WERI-Rb-1 (cell line): ENCODE measurements at regions not wholly inside any gene's neighbourhood (a gene's known extent, or its start where the extent isn't known, plus 50 kb on each side); places are given as distances from the start of the nearest gene placed in this dataset.

Source experiments
- DNase-seq: peaks from one replicate; pipeline ENCODE4 v3.0.0-alpha.2; 2020
- H3K27ac ChIP-seq: fragments of 250-450 bp; sonication (Bioruptor Pico); 2 replicates; pipeline ENCODE4 v1.5.1; 2020; ENCODE audit warnings: mild to moderate bottlenecking, moderate library complexity
- H3K27me3 ChIP-seq: fragments of 250-450 bp; sonication (Bioruptor Pico); 2 replicates; pipeline ENCODE4 v1.5.1; 2021; ENCODE audit warnings: mild to moderate bottlenecking, low read depth, moderate library complexity; ENCODE audit not compliant: insufficient read depth, severe bottlenecking
- H3K36me3 ChIP-seq: fragments of 250-450 bp; sonication (Bioruptor Pico); 2 replicates; pipeline ENCODE4 v1.5.1; 2020; ENCODE audit warnings: mild to moderate bottlenecking, moderate library complexity
- H3K4me3 ChIP-seq: 2 replicates; pipeline ENCODE4 v1.5.1; 2011; ENCODE audit warnings: low read depth, mild to moderate bottlenecking, control low read depth, low read length
- H3K9me3 ChIP-seq: fragments of 250-450 bp; sonication (Bioruptor Pico); 2 replicates; pipeline ENCODE4 v1.5.1; 2021; ENCODE audit warnings: mild to moderate bottlenecking, moderate library complexity; ENCODE audit not compliant: severe bottlenecking
- TF ChIP-seq, protein P1 (sequence below): IDR thresholded peaks from 2 replicates; pipeline ENCODE4 v1.5.1; 2011; ENCODE audit warnings: low read depth, mild to moderate bottlenecking, control low read depth, inconsistent platforms, low read length

- DNase-seq = no peak
- no peaks in the 10 kb centered on the region for H3K36me3 ChIP-seq
- H3K27ac ChIP-seq = no peak overlapping the region
- TF ChIP-seq, protein P1, sequence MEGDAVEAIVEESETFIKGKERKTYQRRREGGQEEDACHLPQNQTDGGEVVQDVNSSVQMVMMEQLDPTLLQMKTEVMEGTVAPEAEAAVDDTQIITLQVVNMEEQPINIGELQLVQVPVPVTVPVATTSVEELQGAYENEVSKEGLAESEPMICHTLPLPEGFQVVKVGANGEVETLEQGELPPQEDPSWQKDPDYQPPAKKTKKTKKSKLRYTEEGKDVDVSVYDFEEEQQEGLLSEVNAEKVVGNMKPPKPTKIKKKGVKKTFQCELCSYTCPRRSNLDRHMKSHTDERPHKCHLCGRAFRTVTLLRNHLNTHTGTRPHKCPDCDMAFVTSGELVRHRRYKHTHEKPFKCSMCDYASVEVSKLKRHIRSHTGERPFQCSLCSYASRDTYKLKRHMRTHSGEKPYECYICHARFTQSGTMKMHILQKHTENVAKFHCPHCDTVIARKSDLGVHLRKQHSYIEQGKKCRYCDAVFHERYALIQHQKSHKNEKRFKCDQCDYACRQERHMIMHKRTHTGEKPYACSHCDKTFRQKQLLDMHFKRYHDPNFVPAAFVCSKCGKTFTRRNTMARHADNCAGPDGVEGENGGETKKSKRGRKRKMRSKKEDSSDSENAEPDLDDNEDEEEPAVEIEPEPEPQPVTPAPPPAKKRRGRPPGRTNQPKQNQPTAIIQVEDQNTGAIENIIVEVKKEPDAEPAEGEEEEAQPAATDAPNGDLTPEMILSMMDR = no peak
- H3K27me3 ChIP-seq = no peaks in the 10 kb centered on the region
- H3K4me3 ChIP-seq = no peak overlapping the region
- no peaks in the 10 kb centered on the region for H3K9me3 ChIP-seq
Observed at GRCh38 chr10:90591629-90592028, 266.2 kb downstream of the HTR7 start.

DNA sequence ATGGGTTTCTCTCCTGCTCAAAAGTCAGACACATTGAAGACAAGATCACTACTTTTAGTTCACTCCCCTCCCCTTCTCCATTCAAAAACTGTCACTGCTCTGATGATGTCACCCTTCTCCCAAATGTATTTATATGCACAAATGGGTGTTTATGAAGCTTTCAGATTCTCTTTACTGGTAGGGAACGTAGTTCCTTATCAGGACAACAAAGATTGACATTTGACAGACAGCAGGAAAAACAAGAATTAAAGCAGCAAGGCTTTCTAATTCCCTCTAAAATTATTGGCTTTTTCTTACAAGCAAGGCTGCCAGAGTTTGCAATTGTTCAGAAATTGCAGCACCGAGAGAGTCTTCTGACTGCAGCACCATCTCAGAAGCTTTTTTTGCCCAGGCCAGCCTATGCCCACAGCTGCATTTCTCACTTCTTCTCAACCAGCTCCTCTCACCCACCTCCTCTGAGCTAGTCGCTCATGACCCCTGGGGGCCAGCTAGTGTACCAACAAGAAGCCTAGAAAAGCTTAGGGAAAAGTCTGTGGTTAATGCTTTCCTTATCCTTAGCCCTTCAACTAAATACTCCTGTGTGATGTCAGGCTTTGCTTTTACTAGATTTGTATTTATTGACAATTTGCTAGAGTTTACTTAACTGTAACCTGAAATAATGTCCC is 265.1 kb downstream of the HTR7 start:
- Histone ChIP-seq H3K4me3 (no peak overlapping the region), H3K9me3 (no peaks in the 10 kb centered on the region), H3K27ac (no peak overlapping the region), H3K36me3 (no peaks in the 10 kb centered on the region), H3K27me3 (no peaks in the 10 kb centered on the region)
- TF ChIP-seq, protein P1 = peak; percentile 80
- peak; percentile 83 for DNase-seq

DNA sequence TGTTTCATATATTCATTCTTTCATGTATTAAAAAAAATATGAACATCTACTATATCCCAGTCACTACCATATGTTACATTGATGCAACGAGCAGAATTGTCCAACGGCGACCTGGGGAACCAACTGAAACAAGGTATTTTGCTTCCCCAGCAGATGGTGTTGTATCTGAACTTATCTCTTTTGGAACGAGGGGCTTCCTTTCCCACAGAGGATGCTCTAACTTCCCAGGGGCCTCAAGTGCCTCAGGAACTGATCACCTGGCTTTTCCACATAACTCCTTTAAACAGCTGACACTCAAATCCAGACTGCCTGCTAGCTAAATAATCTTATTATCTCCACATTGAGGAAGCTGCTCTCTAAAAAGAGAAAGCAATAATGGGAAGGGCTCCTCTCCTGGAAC is 259.3 kb downstream of the HTR7 start:
- no peaks in the 10 kb centered on the region for H3K27me3 ChIP-seq
- no peak overlapping the region for H3K27ac ChIP-seq
- H3K36me3 ChIP-seq = no peaks in the 10 kb centered on the region
- no peak overlapping the region for H3K4me3 ChIP-seq
- TF ChIP-seq, protein P1 = no peak
- H3K9me3 ChIP-seq = peaks cover 8% of the 10 kb centered on the region
- DNase-seq = peak; percentile 15

DNA sequence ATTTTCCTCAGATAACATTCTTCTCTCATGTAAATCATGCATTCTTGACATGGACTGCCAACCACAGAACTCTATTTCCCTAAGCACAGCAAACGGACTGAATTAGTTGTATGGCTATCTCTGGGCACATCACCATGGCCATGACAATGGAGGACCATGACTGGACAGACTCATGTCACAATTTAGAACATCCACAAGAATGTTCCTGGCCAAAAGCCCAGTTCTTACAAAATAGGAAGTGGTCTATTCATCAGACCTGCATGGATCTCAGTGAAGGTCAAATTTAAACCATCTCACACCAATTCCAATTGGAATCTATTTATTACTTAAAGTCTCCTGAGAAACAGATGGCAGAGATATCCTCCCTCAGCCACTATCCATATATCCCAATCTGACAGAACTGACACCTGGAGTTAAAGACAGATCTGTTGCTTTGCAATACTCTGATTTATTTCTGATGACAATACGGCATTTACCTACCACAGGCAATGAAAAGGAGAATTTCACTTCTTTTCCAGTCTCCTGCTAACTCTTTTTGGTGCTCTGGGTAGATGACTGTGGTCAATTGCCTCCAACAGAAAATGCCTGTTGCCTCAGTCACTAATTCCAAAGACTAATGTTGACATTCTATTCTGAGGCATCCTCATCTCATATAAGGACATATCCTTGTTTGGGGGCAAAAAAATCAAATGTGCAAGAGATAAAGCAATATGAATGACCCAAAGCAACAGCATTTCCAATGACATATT is 254.8 kb downstream of the HTR7 start:
- Histone ChIP-seq H3K27me3 (no peaks in the 10 kb centered on the region), H3K36me3 (no peaks in the 10 kb centered on the region), H3K4me3 (no peak overlapping the region), H3K9me3 (peaks cover 8% of the 10 kb centered on the region), H3K27ac (no peak overlapping the region)
- TF ChIP-seq, protein P1 = no peak
- no peak for DNase-seq

DNA sequence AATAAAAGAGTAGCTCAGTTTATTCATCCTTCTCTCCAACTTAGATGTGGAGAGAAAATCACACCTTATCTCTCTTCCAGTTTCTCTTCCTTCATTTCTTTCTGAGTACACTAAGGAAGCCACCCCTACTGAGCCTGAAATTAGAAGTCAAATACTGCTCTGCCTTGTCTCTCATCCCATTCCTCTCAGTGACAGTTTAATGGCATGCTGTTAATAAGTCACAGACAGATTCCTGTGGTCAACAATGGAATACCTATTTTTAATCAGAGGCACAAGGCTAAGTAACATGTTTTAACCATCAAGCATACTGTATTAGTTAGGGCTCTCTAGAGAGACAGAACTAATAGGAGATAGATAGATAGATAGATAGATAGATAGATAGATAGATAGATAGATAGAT is 253.2 kb downstream of the HTR7 start:
- TF ChIP-seq, protein P1 = no peak
- no peaks in the 10 kb centered on the region for H3K27me3 ChIP-seq
- DNase-seq = no peak
- H3K36me3 ChIP-seq = no peaks in the 10 kb centered on the region
- no peak overlapping the region for H3K27ac ChIP-seq
- H3K4me3 ChIP-seq = no peak overlapping the region
- H3K9me3 ChIP-seq = peaks cover 8% of the 10 kb centered on the region

GRCh38 chr10:90605506-90605905 is 252.3 kb downstream of the HTR7 start:
- no peak overlapping the region for H3K4me3 ChIP-seq
- no peaks in the 10 kb centered on the region for H3K27me3 ChIP-seq
- TF ChIP-seq, protein P1 = no peak
- no peak for DNase-seq
- no peak overlapping the region for H3K27ac ChIP-seq
- H3K9me3 ChIP-seq = peaks cover 6% of the 10 kb centered on the region
- H3K36me3 ChIP-seq = no peaks in the 10 kb centered on the region
